LNCaP clone FGC (cell line): ENCODE measurements at regions not wholly inside any gene's neighbourhood (a gene's known extent, or its start where the extent isn't known, plus 50 kb on each side); places are given as distances from the start of the nearest gene placed in this dataset.

Experiments used
- DNase-seq: peaks from one replicate; pipeline ENCODE4 v3.0.0-alpha.2; 2011; ENCODE audit warnings: low read depth
- H3K4me3 ChIP-seq: 2 replicates; pipeline ENCODE4 v1.5.1; 2011; ENCODE audit warnings: mild to moderate bottlenecking, low read depth, low read length, control low read depth
- CTCF ChIP-seq: IDR thresholded peaks from 2 replicates; pipeline ENCODE4 v1.5.1; 2012; ENCODE audit warnings: mild to moderate bottlenecking; ENCODE audit not compliant: control insufficient read depth, insufficient read depth; ENCODE audit errors: extremely low read depth

GRCh38 chr20:55471052-55472006 is 534.0 kb downstream of the CBLN4 start:
- H3K4me3 ChIP-seq: no peak overlapping the region
- DNase-seq: no peak
- no peak for TF ChIP-seq CTCF

GRCh38 chr20:55469074-55469473 is 536.2 kb downstream of the CBLN4 start:
- no peak for TF ChIP-seq CTCF
- DNase-seq: no peak
- no peak overlapping the region for H3K4me3 ChIP-seq

- H3K4me3 ChIP-seq: no peak overlapping the region
- no peak for DNase-seq
- TF ChIP-seq CTCF: no peak
These were observed 543.8 kb downstream of the CBLN4 start for GRCh38 chr20:55461519-55461918.

- H3K4me3 ChIP-seq: no peak overlapping the region
- TF ChIP-seq CTCF: no peak
- DNase-seq: no peak
These were observed 548.9 kb downstream of the CBLN4 start for GRCh38 chr20:55456316-55456940.

- TF ChIP-seq CTCF: no peak
- no peak overlapping the region for H3K4me3 ChIP-seq
- no peak for DNase-seq
These were observed 556.2 kb downstream of the CBLN4 start for GRCh38 chr20:55449091-55449490.

GRCh38 chr20:55446301-55446700 is 559.0 kb downstream of the CBLN4 start:
- TF ChIP-seq CTCF: no peak
- no peak overlapping the region for H3K4me3 ChIP-seq
- DNase-seq: no peak
